Trophoblast cell (in vitro differentiated cells and primary cell): ENCODE measurements at regions not wholly inside any gene's neighbourhood (a gene's known extent, or its start where the extent isn't known, plus 50 kb on each side); places are given as distances from the start of the nearest gene placed in this dataset.
A peak's percentile ranks its signal among the peaks of the same experiment; 100 is the strongest.

Experiments
- DNase-seq, 2 donors: peaks; one replicate each; pipeline ENCODE4 v3.0.0-alpha.2; 2016
- H2AFZ ChIP-seq: 2 replicates; pipeline ENCODE4 v1.6.1; 2013; ENCODE audit warnings: low read length, moderate library complexity, mild to moderate bottlenecking; ENCODE audit not compliant: insufficient read depth, poor library complexity
- H2AK5ac ChIP-seq: 2 replicates; pipeline ENCODE4 v1.6.1; 2013; ENCODE audit warnings: mild to moderate bottlenecking, low read length
- H2BK120ac ChIP-seq: 2 replicates; pipeline ENCODE4 v1.6.1; 2013; ENCODE audit warnings: low read length, mild to moderate bottlenecking, moderate library complexity; ENCODE audit not compliant: insufficient read depth, poor library complexity
- H2BK12ac ChIP-seq: 2 replicates; pipeline ENCODE4 v1.6.1; 2013; ENCODE audit warnings: mild to moderate bottlenecking, low read length, moderate library complexity
- H2BK5ac ChIP-seq: 2 replicates; pipeline ENCODE4 v1.6.1; 2013; ENCODE audit warnings: low read length, low read depth, moderate library complexity, mild to moderate bottlenecking; ENCODE audit not compliant: poor library complexity
- H3K14ac ChIP-seq: 2 replicates; pipeline ENCODE4 v1.6.1; 2013; ENCODE audit warnings: mild to moderate bottlenecking, low read length
- H3K18ac ChIP-seq: 2 replicates; pipeline ENCODE4 v1.6.1; 2013; ENCODE audit warnings: mild to moderate bottlenecking, low read length
- H3K23ac ChIP-seq: 2 replicates; pipeline ENCODE4 v1.6.1; 2013; ENCODE audit warnings: low read length
- H3K27ac ChIP-seq: 2 replicates; pipeline ENCODE4 v1.5.1; 2013; ENCODE audit warnings: low read depth, mild to moderate bottlenecking, inconsistent platforms, low read length, moderate library complexity
- H3K27me3 ChIP-seq: 2 replicates; pipeline ENCODE4 v1.6.1; 2013; ENCODE audit warnings: inconsistent platforms, mild to moderate bottlenecking, low read length, moderate library complexity; ENCODE audit not compliant: insufficient read depth
- H3K36me3 ChIP-seq, 2 experiments: 1 replicate in 1 of 2; 2 replicates in 1 of 2; pipeline ENCODE4 v1.6.1; 2013; ENCODE audit warnings: low read length in 2 of 2, mild to moderate bottlenecking in 2 of 2, moderate library complexity in 1 of 2; ENCODE audit not compliant: insufficient read depth in 2 of 2, control insufficient read depth in 1 of 2
- H3K4ac ChIP-seq: 2 replicates; pipeline ENCODE4 v1.6.1; 2013; ENCODE audit warnings: low read depth, mild to moderate bottlenecking, low read length, moderate library complexity
- H3K4me1 ChIP-seq, 2 experiments: 1 replicate in 1 of 2; 2 replicates in 1 of 2; pipeline ENCODE4 v1.6.1; 2013; ENCODE audit warnings: low read length in 2 of 2, mild to moderate bottlenecking in 2 of 2, moderate library complexity in 1 of 2; ENCODE audit not compliant: insufficient read depth in 2 of 2, control insufficient read depth in 1 of 2
- H3K4me2 ChIP-seq: 2 replicates; pipeline ENCODE4 v1.6.1; 2013; ENCODE audit warnings: inconsistent platforms, mild to moderate bottlenecking, low read length, moderate library complexity
- H3K4me3 ChIP-seq: 2 replicates; pipeline ENCODE4 v1.5.1; 2013; ENCODE audit warnings: mild to moderate bottlenecking, low read depth, low read length, inconsistent platforms
- H3K79me1 ChIP-seq: one replicate; pipeline ENCODE4 v1.6.1; 2013; ENCODE audit warnings: low read length
- H3K79me2 ChIP-seq: 2 replicates; pipeline ENCODE4 v1.6.1; 2013; ENCODE audit warnings: low read length, mild to moderate bottlenecking; ENCODE audit not compliant: control insufficient read depth, insufficient read depth, poor library complexity
- H3K9ac ChIP-seq: 2 replicates; pipeline ENCODE4 v1.6.1; 2013; ENCODE audit warnings: mild to moderate bottlenecking, low read length
- H3K9me3 ChIP-seq: 2 replicates; pipeline ENCODE4 v1.6.1; 2013; ENCODE audit warnings: low read depth, mild to moderate bottlenecking, control low read depth, inconsistent platforms, low read length; ENCODE audit not compliant: insufficient read depth
- H4K12ac ChIP-seq: 2 replicates; pipeline ENCODE4 v1.6.1; 2013; ENCODE audit warnings: low read depth, mild to moderate bottlenecking, low read length, moderate library complexity
- H4K8ac ChIP-seq: 2 replicates; pipeline ENCODE4 v1.6.1; 2013; ENCODE audit warnings: low read depth, mild to moderate bottlenecking, low read length, moderate library complexity
- H4K91ac ChIP-seq: one replicate; pipeline ENCODE4 v1.6.1; 2013; ENCODE audit warnings: low read depth, mild to moderate bottlenecking, low read length, moderate library complexity
- WGBS: extraction: QIAGEN DNeasy Blood & Tissue Kit; methylation state at CpG from one replicate; pipeline ENCODE4 v1.1.7; 2013; ENCODE audit warnings: missing lambda C conversion rate; ENCODE audit not compliant: insufficient read length, insufficient coverage; ENCODE audit errors: extremely low coverage; 5-methylcytosine and 5-hydroxymethylcytosine counted together

DNA sequence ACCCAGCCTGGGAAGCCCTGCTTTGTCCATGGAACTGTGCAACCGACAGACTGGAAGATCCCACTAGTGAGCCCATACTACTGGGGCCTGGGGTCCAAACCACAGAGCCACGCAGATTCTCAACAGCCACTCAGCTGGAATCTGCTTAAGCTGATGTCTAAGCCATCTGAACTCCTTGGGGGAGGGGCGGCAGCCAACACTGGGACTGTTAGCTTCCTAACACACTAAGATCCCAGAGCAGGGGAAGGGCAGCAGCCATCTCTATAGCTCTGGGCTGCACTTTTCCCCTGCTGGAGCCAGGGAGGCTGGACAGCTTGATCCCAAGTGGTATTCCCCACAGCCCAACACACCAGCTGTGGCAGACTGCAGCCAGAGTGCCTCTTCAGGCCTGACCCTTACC is 118.3 kb downstream of the RPRM start:
- H3K18ac ChIP-seq, result no peak overlapping the region

DNA sequence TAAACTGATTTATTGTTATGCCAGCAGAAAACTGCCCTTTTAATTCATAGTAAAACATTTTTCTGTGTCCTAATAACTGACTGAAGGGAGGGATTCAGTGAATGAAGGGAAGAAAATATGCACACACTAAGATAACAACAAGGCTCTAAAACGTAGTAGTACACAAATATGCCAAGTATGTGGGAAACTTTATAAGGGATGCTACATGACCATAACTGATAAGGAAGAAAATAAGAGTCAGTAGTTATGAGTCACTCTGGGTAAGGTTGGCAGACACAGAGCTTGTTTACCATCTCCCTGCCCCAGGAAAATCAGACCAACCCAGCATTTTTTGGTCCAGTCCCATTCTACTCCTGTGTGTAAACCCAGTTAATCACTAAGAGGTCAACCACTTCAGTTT is 124.2 kb downstream of the RPRM start:
- H2BK12ac ChIP-seq, result no peak overlapping the region
- no peak overlapping the region for H2AK5ac ChIP-seq
- no peaks in the 10 kb centered on the region for H3K79me2 ChIP-seq
- H3K36me3 ChIP-seq, result no peaks in the 10 kb centered on the region
- no peak overlapping the region for H3K4me3 ChIP-seq
- no peak overlapping the region for H3K27ac ChIP-seq
- WGBS, result no CpG with 5 or more reads among the region's 1 CpG
- H3K79me1 ChIP-seq, result no peaks in the 10 kb centered on the region
- H3K18ac ChIP-seq, result no peak overlapping the region
- no peak overlapping the region for H3K4me2 ChIP-seq
- H3K27me3 ChIP-seq, result no peaks in the 10 kb centered on the region
- no peak overlapping the region for H4K8ac ChIP-seq
- no peak overlapping the region for H2BK120ac ChIP-seq
- no peak overlapping the region for H4K91ac ChIP-seq
- no peaks in the 10 kb centered on the region for H3K9me3 ChIP-seq
- H2AFZ ChIP-seq, result no peak overlapping the region
- H2BK5ac ChIP-seq, result no peak overlapping the region
- no peak overlapping the region for H4K12ac ChIP-seq
- H3K23ac ChIP-seq, result no peak overlapping the region
- no peaks in the 10 kb centered on the region for H3K4me1 ChIP-seq
- peak in 1 of 2 donors; percentile 7 for DNase-seq
- H3K14ac ChIP-seq, result no peak overlapping the region
- no peak overlapping the region for H3K4ac ChIP-seq
- H3K9ac ChIP-seq, result no peak overlapping the region

More for the DNA sequence above, 118.3 kb downstream of the RPRM start:
- H4K91ac ChIP-seq, result no peak overlapping the region
- H3K79me2 ChIP-seq, result no peaks in the 10 kb centered on the region
- WGBS, result no CpG with 5 or more reads among the region's 3 CpGs
- H3K36me3 ChIP-seq, result no peaks in the 10 kb centered on the region
- H3K9me3 ChIP-seq, result no peaks in the 10 kb centered on the region
- H2BK120ac ChIP-seq, result no peak overlapping the region
- no peak overlapping the region for H2BK12ac ChIP-seq
- H3K4me3 ChIP-seq, result no peak overlapping the region
- H3K14ac ChIP-seq, result no peak overlapping the region
- no peak overlapping the region for H2AK5ac ChIP-seq
- no peak overlapping the region for H3K4ac ChIP-seq
- H2BK5ac ChIP-seq, result no peak overlapping the region
- H3K9ac ChIP-seq, result no peak overlapping the region
- no peaks in the 10 kb centered on the region for H3K27me3 ChIP-seq
- no peak overlapping the region for H4K12ac ChIP-seq
- no peaks in the 10 kb centered on the region for H3K79me1 ChIP-seq
- H4K8ac ChIP-seq, result no peak overlapping the region
- no peak overlapping the region for H3K23ac ChIP-seq
- no peak overlapping the region for H3K4me2 ChIP-seq
- no peak for DNase-seq
- H3K27ac ChIP-seq, result no peak overlapping the region
- no peak overlapping the region for H2AFZ ChIP-seq
- H3K4me1 ChIP-seq, result no peaks in the 10 kb centered on the region

DNA sequence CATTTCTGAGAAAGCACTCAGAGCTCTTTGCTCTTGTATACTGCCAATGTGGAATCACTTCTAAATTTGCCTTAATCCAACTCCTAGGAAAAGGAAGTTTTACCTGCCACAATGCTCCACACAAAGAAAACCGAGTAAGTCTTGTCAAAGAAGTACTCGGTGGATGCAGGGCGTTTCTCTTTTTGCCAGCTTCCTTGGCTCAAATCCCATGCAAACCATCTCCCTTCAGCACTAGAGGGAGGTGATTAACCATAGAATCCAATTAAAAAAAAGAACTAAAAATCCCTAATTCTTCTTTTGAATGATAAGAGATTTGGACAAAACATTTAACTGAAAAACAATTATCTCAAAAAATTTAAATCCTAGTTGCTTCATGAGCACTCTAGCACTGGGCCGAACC is 129.0 kb downstream of the RPRM start:
- Histone ChIP-seq H3K23ac (no peak overlapping the region), H3K79me2 (no peaks in the 10 kb centered on the region), H2BK5ac (no peak overlapping the region), H3K18ac (no peak overlapping the region), H3K9me3 (no peaks in the 10 kb centered on the region), H3K14ac (no peak overlapping the region), H3K4me3 (no peak overlapping the region), H3K4me2 (no peak overlapping the region), H3K9ac (no peak overlapping the region), H4K8ac (no peak overlapping the region), H2BK120ac (no peak overlapping the region), H2AFZ (no peak overlapping the region), H4K91ac (no peak overlapping the region), H2AK5ac (no peak overlapping the region), H3K4me1 (no peaks in the 10 kb centered on the region), H3K4ac (no peak overlapping the region), H3K79me1 (no peaks in the 10 kb centered on the region), H4K12ac (no peak overlapping the region), H2BK12ac (no peak overlapping the region), H3K27ac (no peak overlapping the region), H3K36me3 (no peaks in the 10 kb centered on the region), H3K27me3 (no peaks in the 10 kb centered on the region)
- DNase-seq, result no peak
- no CpG with 5 or more reads among the region's 4 CpGs for WGBS

DNA sequence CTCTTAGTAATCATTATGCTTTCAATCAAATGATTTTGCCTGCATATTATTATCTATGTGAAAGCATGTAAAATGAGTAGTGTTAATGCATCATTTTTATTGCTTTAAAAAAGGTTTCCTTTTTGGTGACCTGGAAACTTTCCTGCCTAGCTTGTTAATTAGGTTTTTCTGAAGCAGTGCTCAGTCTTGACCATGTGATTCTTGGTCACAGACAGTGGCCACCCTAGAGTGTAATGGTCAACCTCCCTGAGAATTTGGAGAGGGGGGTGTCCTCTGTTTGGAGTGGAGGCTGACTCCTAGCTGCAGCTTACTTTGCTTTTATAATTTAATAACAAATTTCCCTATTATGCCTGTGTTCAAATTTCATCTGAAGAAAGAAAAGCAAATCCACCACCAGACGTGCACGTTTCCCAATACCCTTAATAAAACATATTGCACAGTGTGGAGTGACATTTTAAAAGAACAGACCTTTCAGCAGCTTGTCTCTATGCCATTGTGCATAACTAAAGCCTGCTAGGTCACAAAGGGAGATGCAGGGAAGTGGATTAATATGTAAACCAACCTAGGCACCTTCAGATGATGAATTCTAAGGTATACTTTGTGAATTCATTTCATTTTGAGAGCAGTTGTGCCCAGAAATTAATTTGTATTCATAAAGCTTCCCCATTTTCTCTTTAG is 130.6 kb downstream of the RPRM start:
- Histone ChIP-seq H3K4me3 (no peak overlapping the region), H3K18ac (no peak overlapping the region), H3K23ac (no peak overlapping the region), H2AFZ (no peak overlapping the region), H3K9ac (no peak overlapping the region), H3K4ac (no peak overlapping the region), H2BK5ac (no peak overlapping the region), H3K27ac (no peak overlapping the region), H3K36me3 (no peaks in the 10 kb centered on the region), H4K8ac (no peak overlapping the region), H2AK5ac (no peak overlapping the region), H4K12ac (no peak overlapping the region), H3K9me3 (no peaks in the 10 kb centered on the region), H3K79me2 (no peaks in the 10 kb centered on the region), H3K79me1 (no peaks in the 10 kb centered on the region), H3K4me1 (no peaks in the 10 kb centered on the region), H4K91ac (no peak overlapping the region), H3K4me2 (no peak overlapping the region), H2BK12ac (no peak overlapping the region), H3K27me3 (no peaks in the 10 kb centered on the region), H3K14ac (no peak overlapping the region), H2BK120ac (no peak overlapping the region)
- DNase-seq, result no peak
- WGBS, result no CpG with 5 or more reads among the region's 2 CpGs
